ENCODE measurements at regions not wholly inside any gene's neighbourhood (a gene's known extent, or its start where the extent isn't known, plus 50 kb on each side); places are given as distances from the start of the nearest gene placed in this dataset.

DNA sequence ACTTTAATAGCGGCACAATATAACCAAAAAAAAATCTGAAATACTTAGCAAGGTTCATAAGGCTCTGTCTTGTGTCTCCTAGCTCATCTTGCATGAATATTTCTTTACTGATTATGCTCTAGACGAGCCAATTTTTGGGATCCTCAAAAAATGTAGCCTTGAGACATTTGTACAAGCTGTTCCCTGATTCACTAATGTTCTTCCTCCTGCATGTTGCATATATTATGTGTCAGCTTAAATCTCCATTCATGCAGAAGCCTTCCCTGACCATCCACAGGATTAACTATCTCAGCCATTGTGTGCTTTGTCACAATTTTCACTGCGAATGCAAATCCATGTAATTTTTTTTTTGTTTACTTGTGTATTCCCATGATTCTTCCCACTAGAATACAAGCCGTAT is 594.0 kb upstream of the VRK2 start:
- TF ChIP-seq, protein P1, sequence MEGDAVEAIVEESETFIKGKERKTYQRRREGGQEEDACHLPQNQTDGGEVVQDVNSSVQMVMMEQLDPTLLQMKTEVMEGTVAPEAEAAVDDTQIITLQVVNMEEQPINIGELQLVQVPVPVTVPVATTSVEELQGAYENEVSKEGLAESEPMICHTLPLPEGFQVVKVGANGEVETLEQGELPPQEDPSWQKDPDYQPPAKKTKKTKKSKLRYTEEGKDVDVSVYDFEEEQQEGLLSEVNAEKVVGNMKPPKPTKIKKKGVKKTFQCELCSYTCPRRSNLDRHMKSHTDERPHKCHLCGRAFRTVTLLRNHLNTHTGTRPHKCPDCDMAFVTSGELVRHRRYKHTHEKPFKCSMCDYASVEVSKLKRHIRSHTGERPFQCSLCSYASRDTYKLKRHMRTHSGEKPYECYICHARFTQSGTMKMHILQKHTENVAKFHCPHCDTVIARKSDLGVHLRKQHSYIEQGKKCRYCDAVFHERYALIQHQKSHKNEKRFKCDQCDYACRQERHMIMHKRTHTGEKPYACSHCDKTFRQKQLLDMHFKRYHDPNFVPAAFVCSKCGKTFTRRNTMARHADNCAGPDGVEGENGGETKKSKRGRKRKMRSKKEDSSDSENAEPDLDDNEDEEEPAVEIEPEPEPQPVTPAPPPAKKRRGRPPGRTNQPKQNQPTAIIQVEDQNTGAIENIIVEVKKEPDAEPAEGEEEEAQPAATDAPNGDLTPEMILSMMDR (IDR thresholded peaks at IDR 0.05), result no peak
- TF ChIP-seq POLR2A (IDR thresholded peaks at IDR 0.05), result no peak

Data from esophagus squamous epithelium (tissue), 4 donors.